ENCODE measurements at regions not wholly inside any gene's neighbourhood (a gene's known extent, or its start where the extent isn't known, plus 50 kb on each side); places are given as distances from the start of the nearest gene placed in this dataset.
"Not testable (repeated sequence)": the region's sequence is repeated elsewhere in the genome, so short reads cannot be mapped to it uniquely, and the experiment has no call there.

- DNase-seq, result no peak
These were observed 137.4 kb downstream of the TMEM114 start for GRCh38 chr16:8452941-8453340.

- DNase-seq, result no peak
These were observed 153.4 kb downstream of the TMEM114 start for GRCh38 chr16:8436931-8437330.

- no peak for DNase-seq
These were observed 158.5 kb downstream of the TMEM114 start for GRCh38 chr16:8431783-8432182.

GRCh38 chr16:8430401-8430800, 159.9 kb downstream of the TMEM114 start:
- DNase-seq, result no peak

GRCh38 chr16:8426569-8426968, 163.7 kb downstream of the TMEM114 start:
- DNase-seq, result no peak

GRCh38 chr16:8417145-8417544, 173.2 kb downstream of the TMEM114 start:
- DNase-seq, result no peak

GRCh38 chr16:8408855-8409567, 181.3 kb downstream of the TMEM114 start:
- no peak for DNase-seq

GRCh38 chr16:8407351-8407750, 183.0 kb downstream of the TMEM114 start:
- DNase-seq, result no peak

- no peak for DNase-seq
These were observed 186.1 kb downstream of the TMEM114 start for GRCh38 chr16:8403978-8404749.

GRCh38 chr16:8402981-8403843, 187.1 kb downstream of the TMEM114 start:
- DNase-seq, result no peak

- not testable (repeated sequence) for DNase-seq
These were observed 189.6 kb downstream of the TMEM114 start for GRCh38 chr16:8400683-8401082.

GRCh38 chr16:8398548-8398947, 191.8 kb downstream of the TMEM114 start:
- DNase-seq, result no peak

GRCh38 chr16:8397223-8397622, 193.1 kb downstream of the TMEM114 start:
- DNase-seq, result no peak

- no peak for DNase-seq
These were observed 193.8 kb downstream of the TMEM114 start for GRCh38 chr16:8396463-8396862.

- no peak for DNase-seq
These were observed 199.1 kb downstream of the TMEM114 start for GRCh38 chr16:8391257-8391656.

GRCh38 chr16:8388684-8389083, 201.6 kb downstream of the TMEM114 start:
- no peak for DNase-seq

- DNase-seq, result no peak
These were observed 208.5 kb downstream of the TMEM114 start for GRCh38 chr16:8381814-8382213.

- no peak for DNase-seq
These were observed 210.0 kb downstream of the TMEM114 start for GRCh38 chr16:8380311-8380710.

- DNase-seq, result no peak
These were observed 212.4 kb downstream of the TMEM114 start for GRCh38 chr16:8377864-8378263.

GRCh38 chr16:8376858-8377257, 213.5 kb downstream of the TMEM114 start:
- no peak for DNase-seq

- DNase-seq, result no peak
These were observed 213.9 kb downstream of the TMEM114 start for GRCh38 chr16:8376430-8376829.

GRCh38 chr16:8375232-8375587, 215.1 kb downstream of the TMEM114 start:
- no peak for DNase-seq

GRCh38 chr16:8374586-8375231, 215.6 kb downstream of the TMEM114 start:
- no peak for DNase-seq
